ENCODE measurements at regions not wholly inside any gene's neighbourhood (a gene's known extent, or its start where the extent isn't known, plus 50 kb on each side); places are given as distances from the start of the nearest gene placed in this dataset.
"Not testable (repeated sequence)": the region's sequence is repeated elsewhere in the genome, so short reads cannot be mapped to it uniquely, and the experiment has no call there.

GRCh38 chr11:80944758-80945157 is 1503.9 kb upstream of the TENM4 start:
- no peak for DNase-seq
- intact Hi-C loops (cut with DNase I): no loop called here

GRCh38 chr11:80943226-80943625 is 1502.4 kb upstream of the TENM4 start:
- intact Hi-C loops (cut with DNase I): no loop called here
- no peak for DNase-seq

GRCh38 chr11:80937842-80938241 is 1497.0 kb upstream of the TENM4 start:
- intact Hi-C loops (cut with DNase I): no loop called here
- DNase-seq: no peak

GRCh38 chr11:80930038-80930437 is 1489.2 kb upstream of the TENM4 start:
- intact Hi-C loops (cut with DNase I): no loop called here

GRCh38 chr11:80929031-80929805 is 1488.4 kb upstream of the TENM4 start:
- intact Hi-C loops (cut with DNase I): no loop called here
- no peak for DNase-seq

More at GRCh38 chr11:80930038-80930437, 1489.2 kb upstream of the TENM4 start:
- no peak for DNase-seq

GRCh38 chr11:80925321-80925720 is 1484.5 kb upstream of the TENM4 start:
- no peak for DNase-seq
- intact Hi-C loops (cut with DNase I): no loop called here

GRCh38 chr11:80921310-80921709 is 1480.5 kb upstream of the TENM4 start:
- intact Hi-C loops (cut with DNase I); DNase-seq: not testable (repeated sequence)

- DNase-seq: no peak
- intact Hi-C loops (cut with DNase I): no loop called here
These were observed 1475.5 kb upstream of the TENM4 start for GRCh38 chr11:80916173-80916798.

- intact Hi-C loops (cut with DNase I): no loop called here
- DNase-seq: no peak
These were observed 1473.5 kb upstream of the TENM4 start for GRCh38 chr11:80914311-80914710.

GRCh38 chr11:80911666-80912065 is 1470.8 kb upstream of the TENM4 start:
- DNase-seq: no peak

GRCh38 chr11:80900265-80900664 is 1459.4 kb upstream of the TENM4 start:
- intact Hi-C loops (cut with DNase I): no loop called here
- DNase-seq: no peak

More at GRCh38 chr11:80911666-80912065, 1470.8 kb upstream of the TENM4 start:
- intact Hi-C loops (cut with DNase I): no loop called here

- intact Hi-C loops (cut with DNase I): no loop called here
- no peak for DNase-seq
These were observed 1458.6 kb upstream of the TENM4 start for GRCh38 chr11:80899381-80899780.

GRCh38 chr11:80898910-80899309 is 1458.1 kb upstream of the TENM4 start:
- DNase-seq: no peak
- intact Hi-C loops (cut with DNase I): no loop called here

GRCh38 chr11:80886684-80887083 is 1445.9 kb upstream of the TENM4 start:
- DNase-seq: no peak
- intact Hi-C loops (cut with DNase I): no loop called here

- DNase-seq: no peak
- intact Hi-C loops (cut with DNase I): no loop called here
These were observed 1432.6 kb upstream of the TENM4 start for GRCh38 chr11:80873310-80873999.

- DNase-seq: no peak
- intact Hi-C loops (cut with DNase I): no loop called here
These were observed 1431.4 kb upstream of the TENM4 start for GRCh38 chr11:80872116-80872728.

GRCh38 chr11:80868831-80869230 is 1428.0 kb upstream of the TENM4 start:
- intact Hi-C loops (cut with DNase I): no loop called here
- no peak for DNase-seq

GRCh38 chr11:80862011-80862410 is 1421.2 kb upstream of the TENM4 start:
- DNase-seq: no peak

GRCh38 chr11:80861193-80861592 is 1420.4 kb upstream of the TENM4 start:
- no peak for DNase-seq

More at GRCh38 chr11:80862011-80862410, 1421.2 kb upstream of the TENM4 start:
- intact Hi-C loops (cut with DNase I): no loop called here

GRCh38 chr11:80860632-80861031 is 1419.8 kb upstream of the TENM4 start:
- no peak for DNase-seq
- intact Hi-C loops (cut with DNase I): no loop called here

More at GRCh38 chr11:80861193-80861592, 1420.4 kb upstream of the TENM4 start:
- intact Hi-C loops (cut with DNase I): no loop called here

GRCh38 chr11:80856066-80856465 is 1415.2 kb upstream of the TENM4 start:
- intact Hi-C loops (cut with DNase I): no loop called here
- DNase-seq: no peak
